ENCODE measurements at regions not wholly inside any gene's neighbourhood (a gene's known extent, or its start where the extent isn't known, plus 50 kb on each side); places are given as distances from the start of the nearest gene placed in this dataset. TPM values are rescaled to one million over a fixed set of nuclear protein-coding genes. Genes with fewer than 3 reads are reported as not detected.
"Not testable (repeated sequence)": the region's sequence is repeated elsewhere in the genome, so short reads cannot be mapped to it uniquely, and the experiment has no call there.

DNA sequence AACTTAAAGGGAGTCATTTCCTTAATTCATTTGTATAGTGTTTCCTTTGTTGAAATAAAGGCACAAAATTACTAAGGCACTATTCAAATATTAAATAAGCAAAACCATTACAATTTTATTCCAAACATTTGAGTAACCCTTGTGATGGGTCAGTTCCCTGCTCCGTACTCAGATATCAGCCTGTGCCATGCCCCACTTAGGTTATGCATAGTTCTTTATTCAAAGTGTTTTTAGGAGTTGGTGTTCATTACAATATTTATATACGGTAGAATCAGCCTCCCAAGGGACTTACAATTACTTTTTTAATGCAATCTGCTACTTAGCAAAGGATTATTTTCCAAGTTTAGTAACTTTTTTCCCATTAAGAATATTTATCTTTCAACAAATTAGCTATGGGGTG, 119.3 kb upstream of the SEMA3D start:
- DNase-seq: no peak

DNA sequence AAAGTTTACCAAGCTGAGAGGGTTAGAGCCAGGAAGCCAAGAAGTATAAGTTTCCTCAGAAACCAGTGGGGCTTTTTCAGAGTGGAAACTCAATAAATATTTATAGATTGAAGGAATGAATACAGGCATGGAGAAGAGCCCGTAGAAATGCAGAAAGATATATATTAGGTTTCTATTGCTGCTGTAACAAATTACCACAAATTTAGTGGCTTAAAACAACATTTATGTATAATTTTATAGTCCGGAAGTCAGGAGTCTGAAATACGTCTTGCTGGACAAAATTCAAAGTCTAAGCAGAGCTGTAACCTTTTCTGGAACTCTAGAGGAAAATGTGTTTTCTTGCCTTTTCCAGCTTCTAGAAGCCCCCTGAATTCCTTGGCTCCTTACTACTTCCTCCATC, 107.3 kb upstream of the SEMA3D start:
- no peak for DNase-seq

DNA sequence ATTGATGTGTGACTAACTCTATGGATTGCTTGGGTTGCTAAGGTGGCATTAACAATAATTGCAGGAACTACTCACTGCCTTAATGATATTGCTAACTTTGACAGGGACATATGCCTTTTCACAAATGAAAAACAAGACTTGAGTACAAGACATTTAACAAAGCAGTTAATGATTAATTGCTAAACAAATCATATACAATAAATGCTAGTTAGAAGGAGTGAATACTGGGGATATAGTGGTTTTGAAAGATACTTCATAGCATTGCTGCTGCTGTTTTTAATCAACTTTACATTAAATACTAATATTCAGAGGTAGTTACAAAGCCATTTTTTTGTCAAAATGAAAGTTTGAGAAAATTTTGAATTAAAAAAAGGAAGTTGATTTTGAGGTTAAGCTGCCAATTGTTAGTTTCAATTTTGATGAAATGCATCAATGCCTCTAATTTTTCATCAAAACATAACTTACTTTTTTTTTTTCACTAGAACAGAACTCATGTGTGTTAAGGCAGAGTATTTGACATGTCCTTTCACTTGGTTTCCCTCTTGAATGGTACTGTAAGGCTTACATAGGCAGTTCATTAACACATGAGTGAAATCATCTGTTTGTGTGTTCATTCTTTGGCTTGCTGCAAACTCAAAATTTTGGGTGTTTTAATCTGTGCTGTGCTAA, 106.2 kb upstream of the SEMA3D start:
- DNase-seq: no peak

DNA sequence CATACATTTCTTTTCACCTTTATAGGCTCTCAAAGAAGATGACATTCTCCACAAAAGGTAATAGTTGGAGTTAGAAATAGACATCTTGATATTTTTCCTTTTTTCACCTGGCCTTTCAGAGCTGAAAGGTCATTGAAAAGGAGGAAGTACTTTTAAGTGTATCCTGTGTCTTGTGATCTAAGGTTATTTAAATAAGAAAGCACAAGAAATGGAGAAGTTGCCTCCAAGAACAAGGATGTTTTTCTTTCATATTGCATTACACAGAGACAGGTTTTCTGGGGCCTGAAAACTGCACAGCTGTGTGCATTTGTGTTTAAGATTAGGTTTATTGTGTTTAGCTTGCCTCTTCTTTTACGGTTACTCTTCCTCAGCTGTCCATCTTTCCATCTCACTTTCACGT, 103.4 kb upstream of the SEMA3D start:
- DNase-seq: no peak

DNA sequence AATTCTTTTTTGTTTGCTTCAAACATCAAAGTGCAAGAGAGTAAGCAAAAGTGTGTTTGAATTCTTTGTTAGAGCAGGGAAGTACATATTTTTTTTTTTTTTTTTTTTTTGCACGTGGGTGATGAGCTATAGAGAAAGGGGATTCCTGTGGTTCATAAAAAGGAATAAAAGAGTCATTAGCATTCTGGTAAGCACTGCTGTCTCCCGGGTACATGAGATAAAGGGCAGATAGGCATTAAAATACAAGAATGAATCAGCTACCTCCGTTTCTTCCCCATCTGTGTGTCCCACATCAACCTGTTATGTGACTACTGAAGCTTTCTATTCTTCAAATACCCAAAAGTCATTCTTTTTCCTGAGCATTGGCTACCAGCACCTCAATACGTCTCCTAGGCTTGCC, 102.4 kb upstream of the SEMA3D start:
- DNase-seq: no peak

DNA sequence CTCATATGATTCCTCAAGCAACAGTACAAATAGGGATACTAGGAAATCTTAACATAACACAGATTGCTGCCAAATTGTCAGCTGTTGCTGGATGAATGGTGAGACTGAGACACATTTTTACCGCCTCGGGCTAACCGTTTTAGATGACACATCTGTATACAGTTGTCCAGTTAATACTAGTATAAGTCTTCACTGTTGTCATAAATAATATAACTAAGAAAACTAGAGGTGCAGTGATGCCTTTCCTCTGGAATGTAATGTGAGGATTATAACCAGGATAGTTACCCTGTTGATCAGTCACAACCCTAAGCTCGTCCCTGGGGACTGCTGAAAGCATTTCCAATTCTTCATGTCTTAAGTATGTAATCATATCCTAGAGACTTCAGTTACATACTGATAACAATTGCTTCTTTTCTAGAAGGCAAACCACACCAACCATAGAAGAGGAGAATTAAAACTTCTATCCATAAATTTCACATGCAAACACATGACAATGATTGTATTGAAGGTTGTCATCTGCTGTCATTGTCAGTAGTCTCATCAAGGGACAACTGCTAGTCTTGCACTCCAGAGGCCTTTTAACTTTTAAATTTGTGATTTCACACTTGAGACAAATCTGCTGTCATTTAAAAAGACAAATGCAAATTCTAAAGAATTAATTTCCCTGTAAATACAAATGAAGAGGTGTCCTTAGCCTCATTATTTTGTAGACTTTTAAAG, 100.4 kb upstream of the SEMA3D start:
- DNase-seq: peak; percentile 75

DNA sequence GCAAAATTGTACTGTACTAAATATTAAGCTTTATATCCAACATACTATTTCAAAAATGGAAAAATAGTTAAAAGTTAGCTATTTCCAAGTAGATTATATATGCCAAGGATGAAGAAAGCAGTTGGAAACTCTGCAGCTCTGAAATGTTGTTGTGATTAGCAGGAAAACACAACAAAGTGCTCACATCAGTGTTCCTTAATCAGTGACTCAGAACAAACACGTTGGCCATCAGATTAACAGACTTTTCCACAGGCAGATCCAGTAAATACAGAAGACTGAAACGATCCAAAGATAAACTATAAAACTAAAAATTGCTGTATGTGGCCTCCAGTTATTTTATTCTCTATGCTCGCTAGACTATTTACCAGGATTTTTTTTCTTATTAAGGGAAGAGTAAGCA, 99.6 kb upstream of the SEMA3D start:
- DNase-seq: peak; percentile 84

DNA sequence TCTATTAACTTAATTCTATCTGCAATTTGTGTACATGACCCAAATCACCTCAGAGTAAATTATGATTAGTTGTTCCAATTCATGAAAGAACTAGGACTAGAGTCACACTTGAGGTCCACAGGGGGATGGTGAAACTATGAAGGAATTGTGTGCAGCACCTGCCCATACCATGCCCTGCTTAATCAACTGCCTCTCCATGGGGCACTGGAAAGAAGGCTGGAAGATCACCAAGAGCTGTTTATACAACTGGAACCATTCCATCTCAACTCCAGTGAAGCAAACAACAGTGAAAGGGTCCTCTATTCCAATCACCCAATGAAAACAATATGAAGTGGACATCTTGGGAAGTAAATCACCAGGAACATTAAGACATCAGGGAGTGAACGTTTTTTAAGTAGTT, 98.7 kb upstream of the SEMA3D start:
- DNase-seq: no peak

DNA sequence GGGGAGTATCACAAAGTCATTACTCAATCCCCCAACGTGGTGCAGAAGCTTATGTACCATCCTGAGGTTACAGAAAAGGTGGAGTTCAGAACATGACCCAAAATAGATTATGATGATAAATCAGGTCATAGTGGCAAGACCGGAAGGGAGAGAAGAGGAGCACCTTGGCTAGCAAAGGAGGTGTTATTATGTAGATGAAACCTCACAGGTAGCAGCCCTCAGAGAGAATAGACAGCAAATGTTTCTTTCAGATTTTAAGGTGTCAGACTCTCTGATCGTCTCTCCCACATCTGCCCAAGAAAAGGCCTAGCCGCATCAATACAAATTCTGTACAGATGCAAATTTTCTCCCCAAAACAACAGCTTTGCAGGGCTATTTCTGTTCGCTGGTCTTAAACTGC, 88.3 kb upstream of the SEMA3D start:
- no peak for DNase-seq

DNA sequence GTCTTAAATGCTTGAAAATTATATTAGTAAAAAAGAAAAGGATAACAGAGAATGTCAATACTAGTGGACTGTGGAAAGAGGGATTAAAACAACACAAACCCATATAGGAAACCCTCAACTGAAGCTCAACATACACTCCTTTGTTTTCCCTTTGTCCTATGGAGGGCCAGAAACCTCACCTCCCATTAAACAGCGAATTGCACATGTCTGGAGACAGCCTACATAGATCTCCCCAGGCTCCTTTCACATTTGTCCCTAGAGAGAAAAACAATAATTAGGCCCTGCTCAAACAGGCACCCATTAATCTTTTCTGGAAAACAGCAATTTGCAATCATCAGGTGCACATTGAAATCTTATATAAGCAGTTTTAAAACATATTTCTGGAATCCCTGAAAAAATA, 87.6 kb upstream of the SEMA3D start:
- no peak for DNase-seq

DNA sequence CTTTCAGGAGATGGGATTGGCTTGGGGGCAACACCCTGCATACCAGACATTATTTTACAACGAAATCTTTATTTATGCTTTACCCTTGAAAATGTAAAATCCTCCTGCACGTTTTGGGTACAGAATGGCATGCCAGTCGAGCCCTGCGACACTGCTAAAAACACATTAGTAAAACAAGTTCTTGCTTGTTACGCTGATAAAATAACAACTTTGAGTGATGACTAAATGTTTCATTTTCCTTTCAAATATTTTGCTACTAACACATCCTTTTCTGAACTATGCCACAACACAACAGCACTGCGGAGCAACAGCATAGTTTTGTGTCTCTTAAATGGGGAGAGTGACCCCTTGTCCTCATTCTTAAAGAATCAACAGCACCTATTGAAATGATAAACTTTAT, 76.0 kb upstream of the SEMA3D start:
- DNase-seq: no peak

DNA sequence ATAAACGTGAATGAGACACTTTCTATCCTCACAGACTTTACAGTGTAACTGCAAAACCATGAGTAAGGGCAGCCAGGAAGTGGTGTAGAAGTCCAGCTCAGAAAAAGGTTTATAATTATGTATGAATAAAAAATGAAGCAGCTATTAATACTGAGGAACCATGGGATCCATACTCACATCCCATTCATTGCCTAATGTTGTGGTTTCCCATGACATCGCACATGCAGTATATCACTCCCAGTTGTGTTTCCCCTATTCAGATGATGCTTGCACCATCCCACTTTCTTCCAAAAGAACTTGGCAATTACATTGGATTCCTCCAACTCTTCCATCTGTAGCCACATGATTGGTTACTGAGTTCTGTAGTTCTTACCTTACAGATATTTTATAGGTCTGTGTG, 74.5 kb upstream of the SEMA3D start:
- no peak for DNase-seq

DNA sequence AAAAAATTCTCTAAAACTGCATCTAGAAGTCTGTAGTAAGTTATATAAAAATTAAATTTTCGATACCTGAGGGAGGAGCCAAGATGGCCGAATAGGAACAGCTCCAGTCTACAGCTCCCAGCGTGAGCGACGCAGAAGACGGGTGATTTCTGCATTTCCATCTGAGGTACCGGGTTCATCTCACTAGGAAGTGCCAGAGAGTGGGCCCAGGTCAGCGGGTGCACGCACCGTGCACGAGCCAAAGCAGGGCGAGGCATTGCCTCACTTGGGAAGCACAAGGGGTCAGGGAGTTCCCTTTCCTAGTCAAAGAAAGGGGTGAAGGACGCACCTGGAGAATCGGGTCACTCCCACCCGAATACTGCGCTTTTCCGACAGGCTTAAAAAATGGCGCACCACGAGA, 62.9 kb upstream of the SEMA3D start:
- not testable (repeated sequence) for DNase-seq

DNA sequence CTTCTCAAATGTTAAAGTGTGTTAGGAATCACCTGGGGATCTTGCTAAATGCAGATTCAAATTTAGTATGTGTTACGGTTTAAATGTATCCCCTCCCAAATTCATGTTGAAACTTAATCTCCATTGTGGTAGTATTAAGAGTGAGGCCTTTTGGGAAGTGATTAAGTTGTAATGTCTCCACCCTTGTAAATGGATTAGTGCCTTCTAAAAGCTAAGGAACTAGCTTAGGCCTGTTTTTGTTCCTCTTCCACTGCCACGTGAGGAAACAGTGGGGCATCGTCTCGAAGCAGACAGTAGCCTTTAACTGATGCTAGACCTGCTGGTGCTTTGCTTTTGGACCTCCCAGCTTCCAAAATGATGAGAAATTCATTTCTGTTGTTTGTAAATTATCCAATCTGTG, 52.3 kb upstream of the SEMA3D start:
- no peak for DNase-seq

DNA sequence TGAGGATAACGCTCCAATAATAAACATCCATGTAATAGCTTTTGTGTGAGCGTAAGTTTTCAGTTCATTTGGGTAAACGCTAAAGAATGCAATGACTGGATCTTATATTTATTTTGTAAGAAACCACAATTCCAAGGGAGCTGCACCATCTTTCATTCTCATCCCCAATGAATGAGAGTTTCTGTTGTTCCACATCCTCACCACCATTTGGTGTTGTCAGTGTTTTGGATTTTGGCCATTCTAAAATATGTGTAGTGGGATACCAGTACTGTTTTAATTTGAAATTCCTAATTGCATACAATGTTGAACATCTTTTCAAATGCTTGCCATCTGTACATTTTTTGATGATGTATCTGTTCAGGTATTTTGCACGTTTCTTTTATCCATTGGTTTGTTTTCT, 50.9 kb upstream of the SEMA3D start:
- no peak for DNase-seq

Small RNA genes lying in the stretch of these regions (small RNA-seq; reads per million reads assigned to genes)
- gene DYNLL1P7 (ENCODE audit: low replicate concordance): not detected
